ENCODE measurements at regions not wholly inside any gene's neighbourhood (a gene's known extent, or its start where the extent isn't known, plus 50 kb on each side); places are given as distances from the start of the nearest gene placed in this dataset.

- Mint-ChIP-seq H3K27ac (no peak overlapping the region; a peak in 1 of 7 replicates), H3K27me3 (ENCODE audit: low read depth) (no peaks in the 10 kb centered on the region), H3K9me3 (peaks cover 16% of the 10 kb centered on the region in 2 experiments; a peak in 4 of 5 replicates), H3K4me3 (no peak overlapping the region), H3K4me1 (no peaks in the 10 kb centered on the region), H3K36me3 (ENCODE audit: insufficient read depth in 1 of 3, low read depth in 3 of 3) (peaks cover 0 to 14% (median 3%) of the 10 kb centered on the region in 3 experiments; a peak in 4 of 7 replicates)
- Histone ChIP-seq H2BK120ac (ENCODE audit: low read depth, low read length, poor library complexity, severe bottlenecking) (no peak overlapping the region), H3K56ac (ENCODE audit: insufficient read length, low read depth, low read length) (no peak overlapping the region), H2BK12ac (ENCODE audit: insufficient read length, low read depth, low read length) (no peak overlapping the region), H3K4me2 (ENCODE audit: insufficient read depth, insufficient read length, low read length) (no peak overlapping the region), H3K4me1 (ENCODE audit: insufficient read depth, low read length) (no peaks in the 10 kb centered on the region), H3K27me3 (ENCODE audit: insufficient read depth, low read length) (no peaks in the 10 kb centered on the region), H3K23me2 (ENCODE audit: insufficient read length, low read depth, low read length, poor library complexity, severe bottlenecking) (no peaks in the 10 kb centered on the region), H4K20me1 (ENCODE audit: control insufficient read depth, insufficient read depth, insufficient read length) (no peaks in the 10 kb centered on the region), H3K23ac (ENCODE audit: insufficient read length, low read depth, low read length) (no peak overlapping the region), H3K18ac (ENCODE audit: insufficient read length, low read depth, low read length) (no peak overlapping the region), H3K79me1 (ENCODE audit: insufficient read depth, low read depth, low read length, poor library complexity, severe bottlenecking) (no peaks in the 10 kb centered on the region), H4K5ac (ENCODE audit: insufficient read length, low read depth, low read length) (no peak overlapping the region), H4K8ac (replicated peaks; ENCODE audit: insufficient read length, low read depth, low read length) (no peak overlapping the region), H3K27ac (ENCODE audit: insufficient read length, low read depth, low read length) (no peak overlapping the region), H3K79me2 (ENCODE audit: insufficient read depth, low read length) (no peaks in the 10 kb centered on the region), H4K91ac (ENCODE audit: insufficient read length, low read depth, low read length) (no peak overlapping the region), H2AFZ (ENCODE audit: low read length) (no peak overlapping the region), H2AK5ac (ENCODE audit: insufficient read length, low read length) (no peak overlapping the region), H2BK20ac (ENCODE audit: low read depth, low read length, poor library complexity, severe bottlenecking) (no peak overlapping the region), H2BK5ac (ENCODE audit: insufficient read length, low read length) (no peak overlapping the region), H2BK15ac (ENCODE audit: low read depth, low read length) (no peak overlapping the region), H3T11ph (ENCODE audit: low read length) (no peak overlapping the region), H3K4ac (ENCODE audit: low read depth, low read length) (no peak overlapping the region), H3K14ac (ENCODE audit: insufficient read depth, low read length) (no peak overlapping the region), H3K9ac (ENCODE audit: extremely low read depth, insufficient read length, low read length) (no peak overlapping the region), H3K9me3 (ENCODE audit: control insufficient read depth, low read depth, low read length) (no peaks in the 10 kb centered on the region)
- no CpG with 5 or more reads among the region's 7 CpGs for WGBS (ENCODE audit: extremely low coverage, insufficient read length, low lambda C conversion rate)
- TF ChIP-seq, protein P1, sequence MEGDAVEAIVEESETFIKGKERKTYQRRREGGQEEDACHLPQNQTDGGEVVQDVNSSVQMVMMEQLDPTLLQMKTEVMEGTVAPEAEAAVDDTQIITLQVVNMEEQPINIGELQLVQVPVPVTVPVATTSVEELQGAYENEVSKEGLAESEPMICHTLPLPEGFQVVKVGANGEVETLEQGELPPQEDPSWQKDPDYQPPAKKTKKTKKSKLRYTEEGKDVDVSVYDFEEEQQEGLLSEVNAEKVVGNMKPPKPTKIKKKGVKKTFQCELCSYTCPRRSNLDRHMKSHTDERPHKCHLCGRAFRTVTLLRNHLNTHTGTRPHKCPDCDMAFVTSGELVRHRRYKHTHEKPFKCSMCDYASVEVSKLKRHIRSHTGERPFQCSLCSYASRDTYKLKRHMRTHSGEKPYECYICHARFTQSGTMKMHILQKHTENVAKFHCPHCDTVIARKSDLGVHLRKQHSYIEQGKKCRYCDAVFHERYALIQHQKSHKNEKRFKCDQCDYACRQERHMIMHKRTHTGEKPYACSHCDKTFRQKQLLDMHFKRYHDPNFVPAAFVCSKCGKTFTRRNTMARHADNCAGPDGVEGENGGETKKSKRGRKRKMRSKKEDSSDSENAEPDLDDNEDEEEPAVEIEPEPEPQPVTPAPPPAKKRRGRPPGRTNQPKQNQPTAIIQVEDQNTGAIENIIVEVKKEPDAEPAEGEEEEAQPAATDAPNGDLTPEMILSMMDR (conservative IDR thresholded peaks at IDR 0.05) = no peak
- DNase-seq = peak; percentile 23
Observed at GRCh38 chr4:33924239-33924638, 2320.1 kb downstream of the ARAP2 start.

Measured in H9 (cell line).